Liver (tissue), 3 donors: ENCODE measurements at regions not wholly inside any gene's neighbourhood (a gene's known extent, or its start where the extent isn't known, plus 50 kb on each side); places are given as distances from the start of the nearest gene placed in this dataset.

ENCODE experiments used
- EGR1 ChIP-seq, 2 donors: IDR thresholded peaks; 2 replicates each; pipeline ENCODE4 v1.6.1; 2016 to 2018; ENCODE audit warnings: antibody characterized with exemption in 2 of 2, low read depth in 2 of 2
- GABPA ChIP-seq, 2 donors: IDR thresholded peaks in 1 of 2; conservative IDR thresholded peaks in 1 of 2; 2 replicates each; pipeline ENCODE4 v1.6.1; 2016; ENCODE audit warnings: antibody characterized with exemption in 2 of 2, mild to moderate bottlenecking in 1 of 2, moderate library complexity in 1 of 2
- JUND ChIP-seq, 2 donors: IDR thresholded peaks; 2 replicates each; pipeline ENCODE4 v1.6.1; 2016; ENCODE audit warnings: antibody characterized with exemption in 2 of 2
- RAD21 ChIP-seq, 2 donors: IDR thresholded peaks; 2 replicates each; pipeline ENCODE4 v1.6.1; 2016; ENCODE audit warnings: antibody characterized with exemption in 2 of 2, mild to moderate bottlenecking in 2 of 2
- RXRA ChIP-seq, 2 donors: IDR thresholded peaks; 2 replicates each; pipeline ENCODE4 v1.6.1; 2017 to 2018; ENCODE audit warnings: antibody characterized with exemption in 2 of 2, mild to moderate bottlenecking in 1 of 2
- SP1 ChIP-seq: IDR thresholded peaks from 2 replicates; pipeline ENCODE4 v1.6.1; 2018; ENCODE audit warnings: antibody characterized with exemption, mild to moderate bottlenecking
- TAF1 ChIP-seq: conservative IDR thresholded peaks from 2 replicates; pipeline ENCODE4 v1.6.1; 2016; ENCODE audit warnings: antibody characterized with exemption, mild to moderate bottlenecking
- YY1 ChIP-seq: IDR thresholded peaks from 2 replicates; pipeline ENCODE4 v1.6.1; 2016; ENCODE audit warnings: antibody characterized with exemption, mild to moderate bottlenecking
- TF ChIP-seq, protein P1 (sequence below): fragments of 150-350 bp; IDR thresholded peaks from 2 replicates; pipeline ENCODE4 v1.5.1; 2017; ENCODE audit warnings: improper control_type of control experiment, low read depth, low read length; ENCODE audit not compliant: missing input control
- TF ChIP-seq, protein P2 (sequence below): IDR thresholded peaks from 2 replicates; pipeline ENCODE4 v1.6.1; 2016; ENCODE audit warnings: antibody characterized with exemption
- TF ChIP-seq, protein P3 (sequence below): IDR thresholded peaks from 2 replicates; pipeline ENCODE4 v1.6.1; 2016; ENCODE audit warnings: antibody characterized with exemption
- TF ChIP-seq, protein P4 (sequence below): IDR thresholded peaks from 2 replicates; pipeline ENCODE4 v1.6.1; 2016; ENCODE audit warnings: antibody characterized with exemption
- TF ChIP-seq, protein P5 (sequence below): IDR thresholded peaks from 2 replicates; pipeline ENCODE4 v1.6.1; 2016; ENCODE audit warnings: antibody characterized with exemption, mild to moderate bottlenecking
- donor health status: healthy.
- donor health status: healthy.

DNA sequence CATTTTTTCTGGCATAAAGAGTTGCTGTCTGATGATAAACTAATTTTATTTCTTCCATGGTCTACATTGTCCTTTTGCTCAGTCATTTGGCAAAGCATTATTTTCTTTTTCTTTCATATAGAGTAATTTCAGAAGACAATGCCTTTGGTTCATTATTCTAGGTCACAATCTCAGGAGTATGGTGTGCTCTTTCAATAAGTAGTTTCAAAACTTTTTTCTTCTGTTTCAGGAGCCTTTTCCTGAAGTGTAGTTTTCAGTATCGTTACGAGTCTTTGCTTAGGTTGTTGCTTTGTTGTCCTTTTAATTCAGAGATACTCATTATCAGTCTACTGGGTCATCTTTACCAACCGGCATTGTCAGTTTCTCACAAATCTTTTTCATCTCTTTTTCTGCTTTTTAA is 100.4 kb upstream of the GPC1 start:
- TF ChIP-seq, protein P1, sequence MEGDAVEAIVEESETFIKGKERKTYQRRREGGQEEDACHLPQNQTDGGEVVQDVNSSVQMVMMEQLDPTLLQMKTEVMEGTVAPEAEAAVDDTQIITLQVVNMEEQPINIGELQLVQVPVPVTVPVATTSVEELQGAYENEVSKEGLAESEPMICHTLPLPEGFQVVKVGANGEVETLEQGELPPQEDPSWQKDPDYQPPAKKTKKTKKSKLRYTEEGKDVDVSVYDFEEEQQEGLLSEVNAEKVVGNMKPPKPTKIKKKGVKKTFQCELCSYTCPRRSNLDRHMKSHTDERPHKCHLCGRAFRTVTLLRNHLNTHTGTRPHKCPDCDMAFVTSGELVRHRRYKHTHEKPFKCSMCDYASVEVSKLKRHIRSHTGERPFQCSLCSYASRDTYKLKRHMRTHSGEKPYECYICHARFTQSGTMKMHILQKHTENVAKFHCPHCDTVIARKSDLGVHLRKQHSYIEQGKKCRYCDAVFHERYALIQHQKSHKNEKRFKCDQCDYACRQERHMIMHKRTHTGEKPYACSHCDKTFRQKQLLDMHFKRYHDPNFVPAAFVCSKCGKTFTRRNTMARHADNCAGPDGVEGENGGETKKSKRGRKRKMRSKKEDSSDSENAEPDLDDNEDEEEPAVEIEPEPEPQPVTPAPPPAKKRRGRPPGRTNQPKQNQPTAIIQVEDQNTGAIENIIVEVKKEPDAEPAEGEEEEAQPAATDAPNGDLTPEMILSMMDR: no peak
- TF ChIP-seq, protein P2, sequence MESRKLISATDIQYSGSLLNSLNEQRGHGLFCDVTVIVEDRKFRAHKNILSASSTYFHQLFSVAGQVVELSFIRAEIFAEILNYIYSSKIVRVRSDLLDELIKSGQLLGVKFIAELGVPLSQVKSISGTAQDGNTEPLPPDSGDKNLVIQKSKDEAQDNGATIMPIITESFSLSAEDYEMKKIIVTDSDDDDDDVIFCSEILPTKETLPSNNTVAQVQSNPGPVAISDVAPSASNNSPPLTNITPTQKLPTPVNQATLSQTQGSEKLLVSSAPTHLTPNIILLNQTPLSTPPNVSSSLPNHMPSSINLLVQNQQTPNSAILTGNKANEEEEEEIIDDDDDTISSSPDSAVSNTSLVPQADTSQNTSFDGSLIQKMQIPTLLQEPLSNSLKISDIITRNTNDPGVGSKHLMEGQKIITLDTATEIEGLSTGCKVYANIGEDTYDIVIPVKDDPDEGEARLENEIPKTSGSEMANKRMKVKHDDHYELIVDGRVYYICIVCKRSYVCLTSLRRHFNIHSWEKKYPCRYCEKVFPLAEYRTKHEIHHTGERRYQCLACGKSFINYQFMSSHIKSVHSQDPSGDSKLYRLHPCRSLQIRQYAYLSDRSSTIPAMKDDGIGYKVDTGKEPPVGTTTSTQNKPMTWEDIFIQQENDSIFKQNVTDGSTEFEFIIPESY: no peak
- TF ChIP-seq, protein P3, sequence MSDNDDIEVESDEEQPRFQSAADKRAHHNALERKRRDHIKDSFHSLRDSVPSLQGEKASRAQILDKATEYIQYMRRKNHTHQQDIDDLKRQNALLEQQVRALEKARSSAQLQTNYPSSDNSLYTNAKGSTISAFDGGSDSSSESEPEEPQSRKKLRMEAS: no peak
- TF ChIP-seq TAF1 (no peak), SP1 (no peak), JUND (IDR thresholded peaks at IDR 0.05) (no peak), RXRA (IDR thresholded peaks at IDR 0.05) (no peak), RAD21 (IDR thresholded peaks at IDR 0.05) (no peak), YY1 (no peak), GABPA (IDR thresholded peaks at IDR 0.05 in 1 of 2, conservative IDR thresholded peaks at IDR 0.05 in 1 of 2) (no peak), EGR1 (IDR thresholded peaks at IDR 0.05; ENCODE audit: low read depth in 2 of 2) (no peak)
- TF ChIP-seq, protein P4, sequence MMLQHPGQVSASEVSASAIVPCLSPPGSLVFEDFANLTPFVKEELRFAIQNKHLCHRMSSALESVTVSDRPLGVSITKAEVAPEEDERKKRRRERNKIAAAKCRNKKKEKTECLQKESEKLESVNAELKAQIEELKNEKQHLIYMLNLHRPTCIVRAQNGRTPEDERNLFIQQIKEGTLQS: no peak
- TF ChIP-seq, protein P5, sequence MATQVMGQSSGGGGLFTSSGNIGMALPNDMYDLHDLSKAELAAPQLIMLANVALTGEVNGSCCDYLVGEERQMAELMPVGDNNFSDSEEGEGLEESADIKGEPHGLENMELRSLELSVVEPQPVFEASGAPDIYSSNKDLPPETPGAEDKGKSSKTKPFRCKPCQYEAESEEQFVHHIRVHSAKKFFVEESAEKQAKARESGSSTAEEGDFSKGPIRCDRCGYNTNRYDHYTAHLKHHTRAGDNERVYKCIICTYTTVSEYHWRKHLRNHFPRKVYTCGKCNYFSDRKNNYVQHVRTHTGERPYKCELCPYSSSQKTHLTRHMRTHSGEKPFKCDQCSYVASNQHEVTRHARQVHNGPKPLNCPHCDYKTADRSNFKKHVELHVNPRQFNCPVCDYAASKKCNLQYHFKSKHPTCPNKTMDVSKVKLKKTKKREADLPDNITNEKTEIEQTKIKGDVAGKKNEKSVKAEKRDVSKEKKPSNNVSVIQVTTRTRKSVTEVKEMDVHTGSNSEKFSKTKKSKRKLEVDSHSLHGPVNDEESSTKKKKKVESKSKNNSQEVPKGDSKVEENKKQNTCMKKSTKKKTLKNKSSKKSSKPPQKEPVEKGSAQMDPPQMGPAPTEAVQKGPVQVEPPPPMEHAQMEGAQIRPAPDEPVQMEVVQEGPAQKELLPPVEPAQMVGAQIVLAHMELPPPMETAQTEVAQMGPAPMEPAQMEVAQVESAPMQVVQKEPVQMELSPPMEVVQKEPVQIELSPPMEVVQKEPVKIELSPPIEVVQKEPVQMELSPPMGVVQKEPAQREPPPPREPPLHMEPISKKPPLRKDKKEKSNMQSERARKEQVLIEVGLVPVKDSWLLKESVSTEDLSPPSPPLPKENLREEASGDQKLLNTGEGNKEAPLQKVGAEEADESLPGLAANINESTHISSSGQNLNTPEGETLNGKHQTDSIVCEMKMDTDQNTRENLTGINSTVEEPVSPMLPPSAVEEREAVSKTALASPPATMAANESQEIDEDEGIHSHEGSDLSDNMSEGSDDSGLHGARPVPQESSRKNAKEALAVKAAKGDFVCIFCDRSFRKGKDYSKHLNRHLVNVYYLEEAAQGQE: no peak
